ENCODE measurements at regions not wholly inside any gene's neighbourhood (a gene's known extent, or its start where the extent isn't known, plus 50 kb on each side); places are given as distances from the start of the nearest gene placed in this dataset.

DNA sequence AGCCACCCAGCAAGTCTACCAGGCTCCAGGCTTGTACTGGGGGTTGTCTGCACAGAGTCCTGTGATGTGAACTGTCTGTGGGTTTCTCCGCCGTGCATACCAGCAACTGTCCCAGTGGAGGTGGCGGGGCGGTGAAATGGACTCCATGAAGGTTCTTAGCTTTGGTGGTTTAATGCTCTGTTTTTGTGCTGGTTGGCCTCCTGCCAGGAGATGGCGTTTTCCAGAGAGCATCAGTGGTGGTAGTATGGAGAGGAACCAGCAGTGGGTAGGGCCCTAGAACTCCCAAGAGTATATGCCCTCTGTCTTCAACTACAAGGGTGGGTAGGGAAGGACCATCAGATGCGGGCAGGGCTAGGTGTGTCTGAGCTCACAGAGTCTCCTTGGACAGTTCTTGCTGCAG is 303.8 kb downstream of the TMEM121 start:
- no peak for DNase-seq (ENCODE audit: low spot score)
- in situ Hi-C loops (cut with MboI; ENCODE audit: low pct_unique_long_range_greater_than_20kb, low sequenced_read_pairs, unreplicated experiment): no loop called here
- TF ChIP-seq, protein P1, sequence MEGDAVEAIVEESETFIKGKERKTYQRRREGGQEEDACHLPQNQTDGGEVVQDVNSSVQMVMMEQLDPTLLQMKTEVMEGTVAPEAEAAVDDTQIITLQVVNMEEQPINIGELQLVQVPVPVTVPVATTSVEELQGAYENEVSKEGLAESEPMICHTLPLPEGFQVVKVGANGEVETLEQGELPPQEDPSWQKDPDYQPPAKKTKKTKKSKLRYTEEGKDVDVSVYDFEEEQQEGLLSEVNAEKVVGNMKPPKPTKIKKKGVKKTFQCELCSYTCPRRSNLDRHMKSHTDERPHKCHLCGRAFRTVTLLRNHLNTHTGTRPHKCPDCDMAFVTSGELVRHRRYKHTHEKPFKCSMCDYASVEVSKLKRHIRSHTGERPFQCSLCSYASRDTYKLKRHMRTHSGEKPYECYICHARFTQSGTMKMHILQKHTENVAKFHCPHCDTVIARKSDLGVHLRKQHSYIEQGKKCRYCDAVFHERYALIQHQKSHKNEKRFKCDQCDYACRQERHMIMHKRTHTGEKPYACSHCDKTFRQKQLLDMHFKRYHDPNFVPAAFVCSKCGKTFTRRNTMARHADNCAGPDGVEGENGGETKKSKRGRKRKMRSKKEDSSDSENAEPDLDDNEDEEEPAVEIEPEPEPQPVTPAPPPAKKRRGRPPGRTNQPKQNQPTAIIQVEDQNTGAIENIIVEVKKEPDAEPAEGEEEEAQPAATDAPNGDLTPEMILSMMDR (IDR thresholded peaks at IDR 0.05; ENCODE audit: extremely low read depth, insufficient read depth, missing control alignments): no peak

DNA sequence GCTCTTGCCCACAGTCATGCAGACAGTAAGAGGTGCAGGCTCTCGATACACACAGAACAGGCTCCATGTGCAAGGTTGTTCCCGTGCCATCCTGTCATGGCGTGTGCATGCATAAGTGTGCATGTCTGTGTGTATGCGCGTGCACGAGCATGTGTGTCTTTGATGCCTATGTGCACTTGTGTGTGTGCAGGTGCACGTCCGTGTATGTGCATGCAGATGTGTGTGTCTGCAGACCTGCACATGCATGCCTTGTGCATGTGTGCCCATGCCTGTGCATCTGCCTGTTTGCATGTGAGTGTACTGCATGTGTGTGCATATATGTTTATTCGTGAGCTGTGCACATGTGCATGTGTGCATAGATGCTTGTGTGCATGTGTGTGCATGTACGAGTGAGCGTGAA is 309.8 kb downstream of the TMEM121 start:
- no peak for DNase-seq (ENCODE audit: low spot score)
- TF ChIP-seq, protein P1 (IDR thresholded peaks at IDR 0.05; ENCODE audit: extremely low read depth, insufficient read depth, missing control alignments): no peak
- in situ Hi-C loops (cut with MboI; ENCODE audit: low pct_unique_long_range_greater_than_20kb, low sequenced_read_pairs, unreplicated experiment): no loop called here

DNA sequence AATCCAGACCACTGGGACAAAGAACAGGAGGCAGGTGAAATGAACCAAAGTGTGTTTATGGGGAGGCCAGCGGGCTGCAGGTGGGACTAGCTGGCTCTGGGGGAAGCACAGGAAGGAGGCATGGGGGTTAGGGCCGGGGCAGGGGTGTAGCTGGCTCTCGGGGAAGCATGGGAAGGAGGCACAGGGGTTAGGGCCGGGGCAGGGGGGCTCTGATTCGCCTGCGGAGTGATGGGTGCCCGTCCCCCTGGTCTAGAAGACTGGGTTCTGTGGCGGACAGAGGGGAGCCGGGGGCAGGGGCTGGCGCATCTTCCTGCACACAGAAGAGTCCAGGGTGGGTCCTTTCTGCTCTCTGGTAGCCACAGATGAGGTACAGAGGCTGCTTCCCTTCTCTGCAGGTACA is 310.3 kb downstream of the TMEM121 start:
- DNase-seq (ENCODE audit: low spot score): no peak
- TF ChIP-seq, protein P1 (IDR thresholded peaks at IDR 0.05; ENCODE audit: extremely low read depth, insufficient read depth, missing control alignments): no peak
- in situ Hi-C loops (cut with MboI; ENCODE audit: low pct_unique_long_range_greater_than_20kb, low sequenced_read_pairs, unreplicated experiment): no loop called here

DNA sequence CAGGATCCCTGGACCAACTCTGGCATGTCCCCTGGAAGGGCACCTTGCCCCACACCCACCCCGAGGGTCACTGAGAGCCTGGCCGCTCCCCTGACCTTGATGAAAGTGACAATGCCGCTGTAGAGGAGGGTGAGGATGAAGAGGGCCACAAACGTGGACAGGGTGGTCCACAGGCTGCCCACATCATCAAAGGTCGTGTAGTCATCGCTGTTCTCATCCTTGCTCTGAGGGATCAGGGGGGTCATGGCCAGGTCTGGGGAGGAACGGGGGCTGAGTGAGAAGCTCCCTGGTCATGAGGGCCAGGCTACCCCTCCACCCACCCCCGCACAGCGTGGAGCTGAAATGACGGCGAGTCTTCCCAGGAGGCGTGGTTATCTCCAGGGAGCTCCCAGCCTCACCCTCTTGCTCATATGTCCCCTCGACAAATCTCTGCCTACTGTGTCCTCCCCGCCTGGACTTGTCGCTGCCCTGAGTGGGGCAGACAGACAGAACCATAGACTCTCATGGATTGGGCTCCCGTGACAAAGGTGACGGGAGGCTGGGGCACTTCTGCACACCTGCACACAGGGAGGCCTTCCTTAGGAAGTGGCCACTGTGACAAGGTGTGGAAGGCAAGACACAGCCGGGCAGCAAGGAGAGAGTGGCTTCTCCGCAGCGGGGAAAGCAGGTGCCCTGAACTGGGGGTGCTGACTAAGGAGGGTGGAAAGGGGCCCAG is 311.1 kb downstream of the TMEM121 start:
- in situ Hi-C loops (cut with MboI; ENCODE audit: low pct_unique_long_range_greater_than_20kb, low sequenced_read_pairs, unreplicated experiment): no loop called here

DNA sequence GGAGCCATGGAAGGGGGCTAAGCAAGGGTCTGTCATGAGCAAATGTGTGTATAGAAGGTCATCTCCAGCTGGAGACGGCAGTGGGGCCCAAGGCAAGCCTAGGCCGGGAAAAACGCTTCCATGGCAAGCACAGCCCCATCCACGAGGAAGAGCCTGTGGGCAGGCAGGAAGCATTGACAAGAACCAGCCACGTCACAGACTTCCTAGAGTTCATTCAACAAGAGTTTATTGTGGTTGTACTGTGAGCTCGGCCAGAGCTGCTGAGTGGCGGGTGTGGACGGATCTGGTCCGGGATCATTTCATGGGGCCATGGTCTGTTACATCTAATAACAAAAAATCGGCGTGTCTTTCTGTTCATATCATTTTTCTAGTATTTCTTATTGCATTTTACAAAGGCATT is 311.7 kb downstream of the TMEM121 start:
- in situ Hi-C loops (cut with MboI; ENCODE audit: low pct_unique_long_range_greater_than_20kb, low sequenced_read_pairs, unreplicated experiment): no loop called here
- TF ChIP-seq, protein P1 (IDR thresholded peaks at IDR 0.05; ENCODE audit: extremely low read depth, insufficient read depth, missing control alignments): no peak
- DNase-seq (ENCODE audit: low spot score): no peak

More for the DNA sequence above, 311.1 kb downstream of the TMEM121 start:
- DNase-seq (ENCODE audit: low spot score): no peak
- TF ChIP-seq, protein P1 (IDR thresholded peaks at IDR 0.05; ENCODE audit: extremely low read depth, insufficient read depth, missing control alignments): no peak

DNA sequence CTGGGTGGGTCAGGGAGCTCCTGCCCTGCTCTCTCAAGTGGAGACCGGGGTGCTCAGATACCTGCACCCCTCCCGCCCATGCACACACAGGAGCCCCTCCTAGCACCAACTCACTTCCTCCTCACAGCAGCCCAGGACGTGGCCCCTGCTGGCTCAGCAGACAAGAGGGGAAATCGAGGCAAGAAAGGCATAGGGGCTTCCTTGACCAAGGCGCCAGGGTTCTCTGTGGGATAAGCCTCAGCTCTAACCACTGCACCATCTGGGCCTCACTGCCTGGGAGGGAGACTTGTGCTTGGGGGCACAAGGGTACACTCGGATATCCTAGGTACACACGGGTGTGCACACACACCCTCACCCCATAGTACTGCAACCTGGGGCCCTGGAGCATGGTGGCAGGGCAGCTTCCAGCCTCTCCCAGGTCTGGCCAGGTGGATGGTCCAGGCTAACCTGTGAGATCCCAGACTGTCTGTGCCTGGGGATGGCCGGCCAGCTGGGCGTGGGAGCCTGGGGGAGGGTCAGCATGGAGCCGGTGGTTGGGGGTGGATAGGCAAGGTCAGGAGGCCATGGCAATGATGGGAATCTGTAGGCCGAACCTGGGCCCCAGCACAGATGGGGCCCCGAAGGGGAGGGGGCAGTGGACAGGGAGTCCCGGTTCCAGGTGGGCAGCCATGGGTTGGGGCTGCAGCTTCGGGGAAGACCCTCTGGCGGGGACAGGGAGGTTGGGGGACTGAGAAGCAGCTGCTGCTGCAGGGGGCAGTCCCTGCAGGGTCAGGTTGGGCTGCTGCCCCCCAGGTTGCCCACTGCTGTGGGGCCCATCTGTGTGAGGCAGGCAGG is 312.4 kb downstream of the TMEM121 start:
- TF ChIP-seq, protein P1 (IDR thresholded peaks at IDR 0.05; ENCODE audit: extremely low read depth, insufficient read depth, missing control alignments): no peak
- no peak for DNase-seq (ENCODE audit: low spot score)
- in situ Hi-C loops (cut with MboI; ENCODE audit: low pct_unique_long_range_greater_than_20kb, low sequenced_read_pairs, unreplicated experiment): no loop called here
